ENCODE measurements at regions not wholly inside any gene's neighbourhood (a gene's known extent, or its start where the extent isn't known, plus 50 kb on each side); places are given as distances from the start of the nearest gene placed in this dataset.

DNA sequence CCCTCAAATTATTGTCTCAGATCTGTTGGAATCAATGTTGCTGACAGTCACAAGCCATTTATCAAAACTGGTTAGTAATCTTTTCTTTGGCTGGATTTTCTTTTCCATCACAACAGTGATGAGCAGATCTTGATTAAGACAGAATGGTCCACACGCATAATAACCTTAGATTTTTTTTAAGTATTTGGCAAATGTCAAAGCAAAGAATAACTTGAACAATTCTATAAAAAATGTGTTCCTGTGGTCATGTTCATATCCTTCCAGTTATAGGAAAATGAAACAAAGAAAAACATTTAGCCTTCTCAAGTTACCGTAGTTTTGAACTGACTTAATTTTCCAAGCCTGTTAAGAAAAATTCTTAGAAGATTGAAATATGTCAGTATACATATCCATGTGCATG lies 659.9 kb upstream of the ID2 start:
- TF ChIP-seq EZH2 (IDR thresholded peaks at IDR 0.05; ENCODE audit: insufficient read depth, poor library complexity, severe bottlenecking) (no peak), EZH2phosphoT487 (IDR thresholded peaks at IDR 0.05; ENCODE audit: insufficient read depth, low read depth) (no peak)

Data from GM23248 (cell line).